ENCODE measurements at regions not wholly inside any gene's neighbourhood (a gene's known extent, or its start where the extent isn't known, plus 50 kb on each side); places are given as distances from the start of the nearest gene placed in this dataset.

DNA sequence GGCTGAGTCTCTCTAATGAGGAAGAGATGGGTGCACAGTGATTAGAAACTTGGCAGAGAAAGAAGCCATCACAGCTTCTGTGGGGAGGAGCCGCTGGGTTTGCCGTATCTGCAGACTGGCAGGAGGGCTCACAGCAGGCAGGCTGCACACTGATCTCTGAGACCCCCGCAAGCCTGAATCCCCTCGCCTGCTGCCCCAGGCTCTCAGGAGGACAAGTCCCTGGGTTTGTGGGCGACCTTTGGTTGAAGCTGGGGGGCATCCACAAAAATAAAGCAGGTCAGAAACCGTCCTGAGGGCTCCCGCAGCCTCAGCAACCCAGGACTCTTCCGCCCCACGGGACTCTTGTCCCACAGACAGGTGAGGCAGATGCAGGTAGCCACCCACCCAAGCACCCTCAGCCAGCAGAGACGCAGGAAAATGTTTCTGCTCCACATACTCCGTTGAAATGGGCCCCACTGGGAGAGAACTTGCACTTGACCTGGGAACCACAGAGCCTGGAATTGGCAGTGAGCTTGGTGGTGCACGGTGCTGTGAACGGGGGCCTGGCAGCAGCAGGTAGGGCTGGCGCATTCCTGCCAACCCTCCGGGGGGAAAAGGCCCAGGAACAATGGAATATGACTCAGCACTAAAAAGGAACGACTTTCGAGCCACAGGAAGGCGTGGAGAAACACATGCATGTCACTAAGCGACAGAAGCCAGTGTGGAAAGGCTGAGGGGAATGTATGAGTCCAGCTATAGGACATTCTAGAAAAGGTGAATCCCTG lies 89.9 kb downstream of the YTHDF1 start:
- Histone ChIP-seq H3K4me1 (ENCODE audit: control insufficient read depth in 3 of 3, insufficient read depth in 2 of 3, low read depth in 1 of 3, low read length in 2 of 3) (no peaks in the 10 kb centered on the region), H3K27me3 (ENCODE audit: control insufficient read depth in 3 of 3, insufficient read depth in 3 of 3, low read length in 3 of 3) (peaks cover 0 to 4% (median 4%) of the 10 kb centered on the region in 3 donors), H3K36me3 (ENCODE audit: control insufficient read depth in 3 of 3, insufficient read depth in 2 of 3, low read depth in 1 of 3, low read length in 3 of 3) (no peaks in the 10 kb centered on the region), H3K27ac (ENCODE audit: low read depth in 1 of 3, low read length in 2 of 3) (no peak overlapping the region), H3K9me3 (ENCODE audit: control insufficient read depth in 2 of 2, insufficient read depth in 1 of 2, low read depth in 1 of 2, low read length in 1 of 2) (no peaks in the 10 kb centered on the region), H3K4me3 (ENCODE audit: low read depth in 1 of 3, low read length in 3 of 3) (no peak overlapping the region)
- FAIRE-seq = no peak
- 67 to 75% (median 68%) methylated on average over 19 of the region's 19 CpGs for whole genome bisulfite sequencing, 3 donors
- DNase-seq = no peak

DNA sequence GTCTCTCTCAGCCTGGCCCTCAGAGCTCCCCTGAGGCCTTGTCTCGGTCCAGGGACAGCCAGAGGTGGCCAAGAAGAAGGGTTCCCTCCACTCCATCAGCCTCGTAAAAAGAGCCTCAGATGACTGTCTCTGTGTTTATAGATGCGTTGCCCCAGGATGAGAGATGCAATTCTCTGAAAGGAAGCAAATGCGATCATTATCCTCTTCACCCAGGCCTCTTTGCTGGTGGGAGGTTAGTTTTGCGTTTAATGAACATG lies 90.4 kb downstream of the YTHDF1 start:
- 45 to 61% (median 61%) methylated on average over 5 of the region's 5 CpGs for WGBS, 3 donors

GRCh38 chr20:63124782-63125580 lies 91.0 kb downstream of the YTHDF1 start:
- no peaks in the 10 kb centered on the region for H3K9me3 ChIP-seq (ENCODE audit: control insufficient read depth in 2 of 2, insufficient read depth in 1 of 2, low read depth in 1 of 2, low read length in 1 of 2)
- FAIRE-seq = no peak
- no peak for DNase-seq
- H3K36me3 ChIP-seq (ENCODE audit: control insufficient read depth in 3 of 3, insufficient read depth in 2 of 3, low read depth in 1 of 3, low read length in 3 of 3) = no peaks in the 10 kb centered on the region
- H3K4me1 ChIP-seq (ENCODE audit: control insufficient read depth in 3 of 3, insufficient read depth in 2 of 3, low read depth in 1 of 3, low read length in 2 of 3) = no peaks in the 10 kb centered on the region
- 69 to 73% (median 71%) methylated on average over 23 of the region's 23 CpGs for WGBS, 3 donors
- peaks cover 0 to 4% (median 3%) of the 10 kb centered on the region in 3 donors for H3K27me3 ChIP-seq (ENCODE audit: control insufficient read depth in 3 of 3, insufficient read depth in 3 of 3, low read length in 3 of 3)
- no peak overlapping the region for H3K4me3 ChIP-seq (ENCODE audit: low read depth in 1 of 3, low read length in 3 of 3)
- no peak overlapping the region for H3K27ac ChIP-seq (ENCODE audit: low read depth in 1 of 3, low read length in 2 of 3)

More for the DNA sequence above, 90.4 kb downstream of the YTHDF1 start:
- DNase-seq (no peak), FAIRE-seq (no peak)
- H3K36me3 ChIP-seq (ENCODE audit: control insufficient read depth in 3 of 3, insufficient read depth in 2 of 3, low read depth in 1 of 3, low read length in 3 of 3) = no peaks in the 10 kb centered on the region
- peaks cover 0 to 4% (median 4%) of the 10 kb centered on the region in 3 donors for H3K27me3 ChIP-seq (ENCODE audit: control insufficient read depth in 3 of 3, insufficient read depth in 3 of 3, low read length in 3 of 3)
- H3K4me1 ChIP-seq (ENCODE audit: control insufficient read depth in 3 of 3, insufficient read depth in 2 of 3, low read depth in 1 of 3, low read length in 2 of 3) = no peaks in the 10 kb centered on the region
- no peaks in the 10 kb centered on the region for H3K9me3 ChIP-seq (ENCODE audit: control insufficient read depth in 2 of 2, insufficient read depth in 1 of 2, low read depth in 1 of 2, low read length in 1 of 2)
- H3K4me3 ChIP-seq (ENCODE audit: low read depth in 1 of 3, low read length in 3 of 3) = no peak overlapping the region
- H3K27ac ChIP-seq (ENCODE audit: low read depth in 1 of 3, low read length in 2 of 3) = no peak overlapping the region

GRCh38 chr20:63124092-63124781 lies 91.7 kb downstream of the YTHDF1 start:
- DNase-seq = no peak
- no peaks in the 10 kb centered on the region for H3K36me3 ChIP-seq (ENCODE audit: control insufficient read depth in 3 of 3, insufficient read depth in 2 of 3, low read depth in 1 of 3, low read length in 3 of 3)
- H3K4me1 ChIP-seq (ENCODE audit: control insufficient read depth in 3 of 3, insufficient read depth in 2 of 3, low read depth in 1 of 3, low read length in 2 of 3) = no peaks in the 10 kb centered on the region
- no peak overlapping the region for H3K4me3 ChIP-seq (ENCODE audit: low read depth in 1 of 3, low read length in 3 of 3)
- H3K9me3 ChIP-seq (ENCODE audit: control insufficient read depth in 2 of 2, insufficient read depth in 1 of 2, low read depth in 1 of 2, low read length in 1 of 2) = no peaks in the 10 kb centered on the region
- H3K27ac ChIP-seq (ENCODE audit: low read depth in 1 of 3, low read length in 2 of 3) = no peak overlapping the region
- no peak for FAIRE-seq
- WGBS, 3 donors = 63 to 78% (median 71%) methylated on average over 19 of the region's 19 CpGs
- H3K27me3 ChIP-seq (ENCODE audit: control insufficient read depth in 3 of 3, insufficient read depth in 3 of 3, low read length in 3 of 3) = peaks cover 0 to 4% (median 0%) of the 10 kb centered on the region in 3 donors

DNA sequence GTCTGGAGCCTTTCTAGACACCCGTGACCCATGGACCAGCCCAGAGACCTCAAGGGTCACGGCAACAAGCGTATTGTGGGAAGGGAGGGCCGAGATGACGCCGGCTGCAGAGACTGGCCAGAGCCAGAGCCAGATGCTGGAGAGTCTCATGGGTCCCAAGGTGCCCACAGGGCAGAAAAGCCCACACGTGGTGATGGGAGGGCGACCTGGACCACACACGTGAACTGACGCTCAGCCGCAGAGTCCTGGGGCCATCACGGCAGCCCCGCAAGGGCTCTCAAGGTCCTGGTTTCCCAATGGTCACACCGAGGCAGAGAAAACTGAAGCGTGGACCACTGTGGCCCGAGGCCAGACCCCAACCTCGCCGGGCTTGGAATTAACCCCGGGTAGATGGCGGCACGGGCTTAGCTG lies 92.6 kb downstream of the YTHDF1 start:
- H3K27me3 ChIP-seq (ENCODE audit: control insufficient read depth in 3 of 3, insufficient read depth in 3 of 3, low read length in 3 of 3) = peaks cover 0 to 4% (median 0%) of the 10 kb centered on the region in 3 donors
- no peak overlapping the region for H3K27ac ChIP-seq (ENCODE audit: low read depth in 1 of 3, low read length in 2 of 3)
- no peak for DNase-seq
- no peak for FAIRE-seq
- WGBS, 3 donors = 79 to 85% (median 83%) methylated on average over 21 of the region's 21 CpGs
- H3K36me3 ChIP-seq (ENCODE audit: control insufficient read depth in 3 of 3, insufficient read depth in 2 of 3, low read depth in 1 of 3, low read length in 3 of 3) = no peaks in the 10 kb centered on the region
- H3K4me3 ChIP-seq (ENCODE audit: low read depth in 1 of 3, low read length in 3 of 3) = no peak overlapping the region
- H3K9me3 ChIP-seq (ENCODE audit: control insufficient read depth in 2 of 2, insufficient read depth in 1 of 2, low read depth in 1 of 2, low read length in 1 of 2) = no peaks in the 10 kb centered on the region
- no peaks in the 10 kb centered on the region for H3K4me1 ChIP-seq (ENCODE audit: control insufficient read depth in 3 of 3, insufficient read depth in 2 of 3, low read depth in 1 of 3, low read length in 2 of 3)

GRCh38 chr20:63122626-63123025 lies 93.3 kb downstream of the YTHDF1 start:
- DNase-seq = no peak
- Histone ChIP-seq H3K4me3 (ENCODE audit: low read depth in 1 of 3, low read length in 3 of 3) (no peak overlapping the region), H3K27ac (ENCODE audit: low read depth in 1 of 3, low read length in 2 of 3) (no peak overlapping the region), H3K27me3 (ENCODE audit: control insufficient read depth in 3 of 3, insufficient read depth in 3 of 3, low read length in 3 of 3) (peaks cover 0 to 4% (median 0%) of the 10 kb centered on the region in 3 donors), H3K4me1 (ENCODE audit: control insufficient read depth in 3 of 3, insufficient read depth in 2 of 3, low read depth in 1 of 3, low read length in 2 of 3) (no peaks in the 10 kb centered on the region), H3K36me3 (ENCODE audit: control insufficient read depth in 3 of 3, insufficient read depth in 2 of 3, low read depth in 1 of 3, low read length in 3 of 3) (no peaks in the 10 kb centered on the region), H3K9me3 (ENCODE audit: control insufficient read depth in 2 of 2, insufficient read depth in 1 of 2, low read depth in 1 of 2, low read length in 1 of 2) (no peaks in the 10 kb centered on the region)
- no peak for FAIRE-seq
- 66 to 82% (median 69%) methylated on average over 7 of the region's 7 CpGs for WGBS, 3 donors

GRCh38 chr20:63121749-63122405 lies 94.1 kb downstream of the YTHDF1 start:
- FAIRE-seq = no peak
- 82 to 86% (median 85%) methylated on average over 22 to 23 of the region's 23 CpGs for WGBS, 3 donors

GRCh38 chr20:63121246-63121645 lies 94.7 kb downstream of the YTHDF1 start:
- no peak overlapping the region for H3K4me3 ChIP-seq (ENCODE audit: low read depth in 1 of 3, low read length in 3 of 3)
- H3K27me3 ChIP-seq (ENCODE audit: control insufficient read depth in 3 of 3, insufficient read depth in 3 of 3, low read length in 3 of 3) = peaks cover 0 to 6% (median 4%) of the 10 kb centered on the region in 3 donors
- H3K27ac ChIP-seq (ENCODE audit: low read depth in 1 of 3, low read length in 2 of 3) = no peak overlapping the region
- DNase-seq = no peak
- WGBS, 3 donors = 80 to 86% (median 82%) methylated on average over 15 of the region's 15 CpGs
- no peaks in the 10 kb centered on the region for H3K9me3 ChIP-seq (ENCODE audit: control insufficient read depth in 2 of 2, insufficient read depth in 1 of 2, low read depth in 1 of 2, low read length in 1 of 2)
- H3K36me3 ChIP-seq (ENCODE audit: control insufficient read depth in 3 of 3, insufficient read depth in 2 of 3, low read depth in 1 of 3, low read length in 3 of 3) = no peaks in the 10 kb centered on the region
- H3K4me1 ChIP-seq (ENCODE audit: control insufficient read depth in 3 of 3, insufficient read depth in 2 of 3, low read depth in 1 of 3, low read length in 2 of 3) = no peaks in the 10 kb centered on the region
- no peak for FAIRE-seq

More at GRCh38 chr20:63121749-63122405, 94.1 kb downstream of the YTHDF1 start:
- Histone ChIP-seq H3K27ac (ENCODE audit: low read depth in 1 of 3, low read length in 2 of 3) (no peak overlapping the region), H3K4me1 (ENCODE audit: control insufficient read depth in 3 of 3, insufficient read depth in 2 of 3, low read depth in 1 of 3, low read length in 2 of 3) (no peaks in the 10 kb centered on the region), H3K9me3 (ENCODE audit: control insufficient read depth in 2 of 2, insufficient read depth in 1 of 2, low read depth in 1 of 2, low read length in 1 of 2) (no peaks in the 10 kb centered on the region), H3K4me3 (ENCODE audit: low read depth in 1 of 3, low read length in 3 of 3) (no peak overlapping the region), H3K36me3 (ENCODE audit: control insufficient read depth in 3 of 3, insufficient read depth in 2 of 3, low read depth in 1 of 3, low read length in 3 of 3) (no peaks in the 10 kb centered on the region), H3K27me3 (ENCODE audit: control insufficient read depth in 3 of 3, insufficient read depth in 3 of 3, low read length in 3 of 3) (peaks cover 0 to 4% (median under 1%) of the 10 kb centered on the region in 3 donors)
- DNase-seq = no peak
